ENCODE measurements at regions not wholly inside any gene's neighbourhood (a gene's known extent, or its start where the extent isn't known, plus 50 kb on each side); places are given as distances from the start of the nearest gene placed in this dataset.

DNA sequence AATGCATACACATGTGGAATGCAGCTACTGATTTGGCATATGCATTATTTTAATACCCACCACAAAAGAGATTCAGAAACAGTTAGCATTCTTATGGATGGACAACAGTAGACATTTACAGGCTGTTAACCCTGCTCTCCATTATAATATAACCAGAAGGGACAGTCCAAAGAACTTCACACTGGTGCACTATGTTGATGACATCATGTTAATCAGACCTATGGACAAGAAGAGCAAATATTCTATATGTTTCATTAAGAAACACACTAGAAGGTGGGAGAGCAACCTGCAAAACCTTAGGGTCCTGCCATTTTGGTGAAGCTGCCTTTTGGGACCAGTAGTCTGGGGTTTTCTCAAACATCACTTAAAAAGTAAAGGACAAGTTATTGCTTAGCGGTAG lies 701.3 kb downstream of the UQCRFS1 start:
- Mint-ChIP-seq H3K36me3 (ENCODE audit: insufficient read depth in 1 of 3, low read depth in 3 of 3) (no peaks in the 10 kb centered on the region; a peak in 1 of 7 replicates), H3K27ac (no peak overlapping the region), H3K9me3 (no peaks in the 10 kb centered on the region), H3K4me3 (no peak overlapping the region), H3K27me3 (ENCODE audit: low read depth) (peaks cover 7% of the 10 kb centered on the region), H3K4me1 (peaks cover 11 to 13% of the 10 kb centered on the region in 2 experiments)
- Histone ChIP-seq H3K9me3 (ENCODE audit: control insufficient read depth, low read depth, low read length) (no peaks in the 10 kb centered on the region), H3K79me1 (ENCODE audit: insufficient read depth, low read depth, low read length, poor library complexity, severe bottlenecking) (no peaks in the 10 kb centered on the region), H3K23ac (ENCODE audit: insufficient read length, low read depth, low read length) (no peak overlapping the region), H4K20me1 (ENCODE audit: control insufficient read depth, insufficient read depth, insufficient read length) (no peaks in the 10 kb centered on the region), H4K8ac (replicated peaks; ENCODE audit: insufficient read length, low read depth, low read length) (no peak overlapping the region), H4K5ac (ENCODE audit: insufficient read length, low read depth, low read length) (no peak overlapping the region), H4K91ac (ENCODE audit: insufficient read length, low read depth, low read length) (no peak overlapping the region), H3K18ac (ENCODE audit: insufficient read length, low read depth, low read length) (no peak overlapping the region), H2BK20ac (ENCODE audit: low read depth, low read length, poor library complexity, severe bottlenecking) (no peak overlapping the region), H2BK120ac (ENCODE audit: low read depth, low read length, poor library complexity, severe bottlenecking) (no peak overlapping the region), H3K23me2 (ENCODE audit: insufficient read length, low read depth, low read length, poor library complexity, severe bottlenecking) (no peaks in the 10 kb centered on the region), H2BK12ac (ENCODE audit: insufficient read length, low read depth, low read length) (no peak overlapping the region), H2BK5ac (ENCODE audit: insufficient read length, low read length) (no peak overlapping the region), H3K4me1 (ENCODE audit: insufficient read depth, low read length) (no peaks in the 10 kb centered on the region), H2AK5ac (ENCODE audit: insufficient read length, low read length) (no peak overlapping the region), H3K14ac (ENCODE audit: insufficient read depth, low read length) (no peak overlapping the region), H3K27ac (ENCODE audit: insufficient read length, low read depth, low read length) (no peak overlapping the region), H3K56ac (ENCODE audit: insufficient read length, low read depth, low read length) (no peak overlapping the region), H3K9ac (ENCODE audit: extremely low read depth, insufficient read length, low read length) (no peak overlapping the region), H3K79me2 (ENCODE audit: insufficient read depth, low read length) (no peaks in the 10 kb centered on the region), H2BK15ac (ENCODE audit: low read depth, low read length) (no peak overlapping the region), H3K27me3 (ENCODE audit: insufficient read depth, low read length) (no peaks in the 10 kb centered on the region), H3T11ph (ENCODE audit: low read length) (no peak overlapping the region), H3K4me2 (ENCODE audit: insufficient read depth, insufficient read length, low read length) (no peak overlapping the region), H3K4ac (ENCODE audit: low read depth, low read length) (no peak overlapping the region), H2AFZ (ENCODE audit: low read length) (no peak overlapping the region)
- DNase-seq = no peak
- WGBS (ENCODE audit: extremely low coverage, insufficient read length, low lambda C conversion rate) = no CpG with 5 or more reads among the region's 1 CpG
- TF ChIP-seq, protein P1, sequence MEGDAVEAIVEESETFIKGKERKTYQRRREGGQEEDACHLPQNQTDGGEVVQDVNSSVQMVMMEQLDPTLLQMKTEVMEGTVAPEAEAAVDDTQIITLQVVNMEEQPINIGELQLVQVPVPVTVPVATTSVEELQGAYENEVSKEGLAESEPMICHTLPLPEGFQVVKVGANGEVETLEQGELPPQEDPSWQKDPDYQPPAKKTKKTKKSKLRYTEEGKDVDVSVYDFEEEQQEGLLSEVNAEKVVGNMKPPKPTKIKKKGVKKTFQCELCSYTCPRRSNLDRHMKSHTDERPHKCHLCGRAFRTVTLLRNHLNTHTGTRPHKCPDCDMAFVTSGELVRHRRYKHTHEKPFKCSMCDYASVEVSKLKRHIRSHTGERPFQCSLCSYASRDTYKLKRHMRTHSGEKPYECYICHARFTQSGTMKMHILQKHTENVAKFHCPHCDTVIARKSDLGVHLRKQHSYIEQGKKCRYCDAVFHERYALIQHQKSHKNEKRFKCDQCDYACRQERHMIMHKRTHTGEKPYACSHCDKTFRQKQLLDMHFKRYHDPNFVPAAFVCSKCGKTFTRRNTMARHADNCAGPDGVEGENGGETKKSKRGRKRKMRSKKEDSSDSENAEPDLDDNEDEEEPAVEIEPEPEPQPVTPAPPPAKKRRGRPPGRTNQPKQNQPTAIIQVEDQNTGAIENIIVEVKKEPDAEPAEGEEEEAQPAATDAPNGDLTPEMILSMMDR (conservative IDR thresholded peaks at IDR 0.05) = no peak
